OCI-LY1 (cell line): ENCODE measurements at regions not wholly inside any gene's neighbourhood (a gene's known extent, or its start where the extent isn't known, plus 50 kb on each side); places are given as distances from the start of the nearest gene placed in this dataset.

ENCODE experiments used
- EZH2 ChIP-seq: fragments of 200-600 bp; sonication (generic), shearing (Covaris generic); IDR thresholded peaks from 2 replicates; pipeline ENCODE4 v1.8.0; 2017; ENCODE audit warnings: borderline replicate concordance, mixed run types, mild to moderate bottlenecking, antibody characterized with exemption, low read length, moderate library complexity, mixed read lengths
- TF ChIP-seq, protein P1 (sequence below): fragments of 200-600 bp; sonication (generic), shearing (Covaris generic); IDR thresholded peaks from 2 replicates; pipeline ENCODE4 v1.5.1; 2017; ENCODE audit warnings: mild to moderate bottlenecking, antibody characterized with exemption, low read length, moderate library complexity, mixed read lengths

DNA sequence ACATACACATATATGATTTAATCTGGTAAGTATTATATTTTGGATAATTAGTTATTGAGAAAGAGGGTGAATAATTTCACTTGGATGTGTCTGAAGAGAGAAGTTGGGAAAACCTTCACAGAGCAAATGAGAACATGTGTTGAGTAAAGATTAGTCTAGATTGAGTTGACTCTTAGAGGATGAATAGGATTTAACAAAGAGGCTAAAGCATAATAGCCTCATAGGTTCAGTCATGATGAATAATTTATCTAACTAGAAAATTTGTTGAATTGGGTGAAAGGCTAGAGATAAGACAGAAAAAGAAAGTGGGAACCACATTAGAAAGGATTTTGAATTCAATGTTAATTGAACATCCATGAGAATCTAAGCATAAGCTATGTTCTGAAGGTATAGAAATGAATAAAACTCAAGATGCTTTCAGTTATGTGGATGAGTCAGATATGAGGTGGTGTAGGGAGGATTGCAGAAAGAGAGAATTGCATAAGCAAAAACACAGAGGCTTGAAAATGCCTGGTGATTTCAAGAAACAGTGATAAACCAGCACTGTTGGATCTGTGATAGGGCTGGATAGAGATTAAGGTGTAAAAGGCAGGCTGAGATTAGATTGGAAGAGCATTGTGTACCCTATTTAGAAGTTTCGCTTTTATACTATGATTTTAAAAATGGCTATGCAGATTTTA lies 207.6 kb upstream of the NR3C2 start:
- TF ChIP-seq, protein P1, sequence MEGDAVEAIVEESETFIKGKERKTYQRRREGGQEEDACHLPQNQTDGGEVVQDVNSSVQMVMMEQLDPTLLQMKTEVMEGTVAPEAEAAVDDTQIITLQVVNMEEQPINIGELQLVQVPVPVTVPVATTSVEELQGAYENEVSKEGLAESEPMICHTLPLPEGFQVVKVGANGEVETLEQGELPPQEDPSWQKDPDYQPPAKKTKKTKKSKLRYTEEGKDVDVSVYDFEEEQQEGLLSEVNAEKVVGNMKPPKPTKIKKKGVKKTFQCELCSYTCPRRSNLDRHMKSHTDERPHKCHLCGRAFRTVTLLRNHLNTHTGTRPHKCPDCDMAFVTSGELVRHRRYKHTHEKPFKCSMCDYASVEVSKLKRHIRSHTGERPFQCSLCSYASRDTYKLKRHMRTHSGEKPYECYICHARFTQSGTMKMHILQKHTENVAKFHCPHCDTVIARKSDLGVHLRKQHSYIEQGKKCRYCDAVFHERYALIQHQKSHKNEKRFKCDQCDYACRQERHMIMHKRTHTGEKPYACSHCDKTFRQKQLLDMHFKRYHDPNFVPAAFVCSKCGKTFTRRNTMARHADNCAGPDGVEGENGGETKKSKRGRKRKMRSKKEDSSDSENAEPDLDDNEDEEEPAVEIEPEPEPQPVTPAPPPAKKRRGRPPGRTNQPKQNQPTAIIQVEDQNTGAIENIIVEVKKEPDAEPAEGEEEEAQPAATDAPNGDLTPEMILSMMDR: no peak
- no peak for TF ChIP-seq EZH2
